ENCODE measurements at regions not wholly inside any gene's neighbourhood (a gene's known extent, or its start where the extent isn't known, plus 50 kb on each side); places are given as distances from the start of the nearest gene placed in this dataset.

- TF ChIP-seq POLR2A (IDR thresholded peaks at IDR 0.05), result no peak
- no peak for TF ChIP-seq CTCF (IDR thresholded peaks at IDR 0.05)
These were observed 273.5 kb downstream of the TMA16 start for GRCh38 chr4:163768014-163768413.
